ENCODE measurements at regions not wholly inside any gene's neighbourhood (a gene's known extent, or its start where the extent isn't known, plus 50 kb on each side); places are given as distances from the start of the nearest gene placed in this dataset.

GRCh38 chr6:40195428-40196134 is 261.3 kb upstream of the MOCS1 start:
- H3K27me3 ChIP-seq = no peaks in the 10 kb centered on the region
- no peak for TF ChIP-seq CTCF (IDR thresholded peaks at IDR 0.05; ENCODE audit: low read depth, low read length)

GRCh38 chr6:40194447-40195170 is 260.3 kb upstream of the MOCS1 start:
- Histone ChIP-seq H3K4me1 (ENCODE audit: low read depth) (no peaks in the 10 kb centered on the region), H3K27me3 (no peaks in the 10 kb centered on the region), H3K27ac (no peak overlapping the region), H3K36me3 (no peaks in the 10 kb centered on the region), H3K4me3 (no peak overlapping the region), H3K9me3 (ENCODE audit: low read depth) (no peaks in the 10 kb centered on the region)
- TF ChIP-seq CTCF (IDR thresholded peaks at IDR 0.05; ENCODE audit: low read depth, low read length) = no peak
- DNase-seq (ENCODE audit: low read depth in 1 of 2, low spot score in 1 of 2) = no peak

More at GRCh38 chr6:40195428-40196134, 261.3 kb upstream of the MOCS1 start:
- no peak for DNase-seq (ENCODE audit: low read depth in 1 of 2, low spot score in 1 of 2)
- Histone ChIP-seq H3K9me3 (ENCODE audit: low read depth) (no peaks in the 10 kb centered on the region), H3K4me3 (no peak overlapping the region), H3K36me3 (no peaks in the 10 kb centered on the region), H3K4me1 (ENCODE audit: low read depth) (no peaks in the 10 kb centered on the region), H3K27ac (no peak overlapping the region)

- Histone ChIP-seq H3K9me3 (ENCODE audit: low read depth) (no peaks in the 10 kb centered on the region), H3K4me1 (ENCODE audit: low read depth) (no peaks in the 10 kb centered on the region), H3K27ac (no peak overlapping the region), H3K4me3 (no peak overlapping the region), H3K27me3 (no peaks in the 10 kb centered on the region), H3K36me3 (no peaks in the 10 kb centered on the region)
- TF ChIP-seq CTCF (IDR thresholded peaks at IDR 0.05; ENCODE audit: low read depth, low read length) = no peak
- no peak for DNase-seq (ENCODE audit: low read depth in 1 of 2, low spot score in 1 of 2)
Measured at GRCh38 chr6:40192516-40192915, 258.3 kb upstream of the MOCS1 start.

- Histone ChIP-seq H3K27ac (no peak overlapping the region), H3K9me3 (ENCODE audit: low read depth) (no peaks in the 10 kb centered on the region), H3K27me3 (no peaks in the 10 kb centered on the region), H3K4me3 (no peak overlapping the region), H3K36me3 (no peaks in the 10 kb centered on the region), H3K4me1 (ENCODE audit: low read depth) (no peaks in the 10 kb centered on the region)
- no peak for TF ChIP-seq CTCF (IDR thresholded peaks at IDR 0.05; ENCODE audit: low read depth, low read length)
- DNase-seq (ENCODE audit: low read depth in 1 of 2, low spot score in 1 of 2) = no peak
Measured at GRCh38 chr6:40188931-40189330, 254.7 kb upstream of the MOCS1 start.

- Histone ChIP-seq H3K36me3 (no peaks in the 10 kb centered on the region), H3K4me3 (no peak overlapping the region), H3K27me3 (no peaks in the 10 kb centered on the region), H3K27ac (no peak overlapping the region), H3K4me1 (ENCODE audit: low read depth) (no peaks in the 10 kb centered on the region), H3K9me3 (ENCODE audit: low read depth) (no peaks in the 10 kb centered on the region)
- TF ChIP-seq CTCF (IDR thresholded peaks at IDR 0.05; ENCODE audit: low read depth, low read length) = no peak
- no peak for DNase-seq (ENCODE audit: low read depth in 1 of 2, low spot score in 1 of 2)
Measured at GRCh38 chr6:40187535-40188144, 253.4 kb upstream of the MOCS1 start.

Data from cardiac muscle cell (in vitro differentiated cells and primary cell).